Endometrium (tissue), 2 donors: ENCODE measurements at regions not wholly inside any gene's neighbourhood (a gene's known extent, or its start where the extent isn't known, plus 50 kb on each side); places are given as distances from the start of the nearest gene placed in this dataset.
"Not testable (repeated sequence)": the region's sequence is repeated elsewhere in the genome, so short reads cannot be mapped to it uniquely, and the experiment has no call there.

ENCODE experiments used
- FAIRE-seq: peaks from 2 replicates; lab custom pipeline; 2012; peaks lifted over from hg19 to GRCh38; lab: Jason Lieb, UNC
- donor health status: control.
- donor health status: control.

DNA sequence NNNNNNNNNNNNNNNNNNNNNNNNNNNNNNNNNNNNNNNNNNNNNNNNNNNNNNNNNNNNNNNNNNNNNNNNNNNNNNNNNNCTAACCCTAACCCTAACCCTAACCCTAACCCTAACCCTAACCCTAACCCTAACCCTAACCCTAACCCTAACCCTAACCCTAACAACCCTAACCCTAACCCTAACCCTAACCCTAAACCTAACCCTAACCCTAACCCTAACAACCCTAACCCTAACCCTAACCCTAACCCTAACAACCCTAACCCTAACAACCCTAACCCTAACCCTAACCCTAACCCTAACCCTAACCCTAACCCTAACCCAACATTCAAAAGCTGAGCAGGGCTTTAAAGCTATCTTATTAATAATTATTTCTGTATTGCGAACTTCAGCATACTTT, 182.5 kb upstream of the FAM20C start:
- FAIRE-seq, result not testable (repeated sequence)

DNA sequence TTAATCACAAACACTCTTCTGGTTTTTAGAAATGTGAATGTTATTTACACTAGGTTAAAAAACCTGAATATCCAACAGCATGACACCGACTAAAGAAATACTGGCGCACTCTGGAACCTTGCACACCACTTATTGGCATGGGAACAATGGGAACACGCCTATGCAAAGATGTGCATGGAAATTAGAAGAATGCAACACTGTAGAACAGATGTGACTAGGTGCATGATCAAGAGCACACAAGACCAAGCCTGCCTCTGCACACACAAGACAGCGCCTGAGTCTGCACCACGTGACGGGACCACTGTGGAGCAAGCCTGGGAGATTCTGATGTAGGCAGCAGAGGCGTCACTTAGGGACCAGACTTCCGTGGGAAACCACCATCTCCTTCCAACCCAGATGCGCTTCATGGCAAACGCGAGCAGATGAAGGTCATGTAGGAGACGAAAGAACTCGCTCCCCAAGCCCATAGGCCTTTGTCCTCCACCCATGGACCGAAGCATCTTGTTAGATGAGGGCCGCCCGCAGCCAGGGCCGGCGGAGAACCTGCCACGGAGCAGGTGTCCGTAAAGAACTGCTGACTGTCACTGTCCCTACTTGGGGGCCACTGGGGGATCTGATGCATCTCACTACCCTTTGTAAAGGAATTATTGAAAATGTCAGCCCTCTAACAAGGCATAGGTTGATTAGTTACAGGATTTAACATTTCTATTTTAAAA, 159.6 kb upstream of the FAM20C start:
- FAIRE-seq, result not testable (repeated sequence)

DNA sequence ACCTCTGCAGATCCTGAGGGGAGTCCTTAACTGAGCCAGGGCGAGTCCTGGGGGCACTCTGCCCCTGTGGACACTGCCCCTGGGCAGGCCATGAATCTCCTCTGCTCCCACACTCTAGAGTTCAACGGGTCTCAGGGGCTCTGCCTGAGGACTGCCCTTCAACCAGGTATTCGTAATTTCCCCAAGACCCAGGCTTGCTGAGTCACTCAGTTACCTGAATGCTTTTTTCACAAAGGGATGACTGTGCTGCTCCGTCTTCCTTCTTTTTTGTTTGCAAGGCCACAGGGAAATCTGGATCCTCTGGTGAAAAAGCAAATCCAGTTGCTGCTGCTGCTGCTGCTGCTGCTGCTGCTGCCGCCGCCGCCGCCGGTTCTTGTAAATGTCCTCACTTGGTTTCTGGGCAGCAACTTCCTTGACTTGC, 157.2 kb upstream of the FAM20C start:
- not testable (repeated sequence) for FAIRE-seq

DNA sequence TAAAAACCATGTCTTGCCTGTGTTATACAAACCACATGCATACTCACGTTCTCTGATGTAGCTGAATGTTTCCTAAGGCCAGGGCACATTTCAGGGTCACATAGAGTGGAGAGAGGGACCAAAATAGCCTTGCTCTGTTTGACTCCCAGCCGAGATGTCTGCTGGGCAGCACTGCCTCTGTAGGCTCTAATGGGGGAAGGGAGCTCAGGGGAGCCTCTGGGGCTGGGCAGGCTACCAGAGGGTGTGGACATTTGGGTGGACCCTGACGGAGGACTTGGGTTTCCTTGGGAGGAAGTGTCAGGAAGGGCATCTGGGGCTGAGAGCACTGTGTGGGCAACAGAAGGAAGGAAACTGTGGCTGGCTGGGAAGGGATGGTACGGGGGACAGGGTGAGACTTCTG, 155.8 kb upstream of the FAM20C start:
- FAIRE-seq, result not testable (repeated sequence)

DNA sequence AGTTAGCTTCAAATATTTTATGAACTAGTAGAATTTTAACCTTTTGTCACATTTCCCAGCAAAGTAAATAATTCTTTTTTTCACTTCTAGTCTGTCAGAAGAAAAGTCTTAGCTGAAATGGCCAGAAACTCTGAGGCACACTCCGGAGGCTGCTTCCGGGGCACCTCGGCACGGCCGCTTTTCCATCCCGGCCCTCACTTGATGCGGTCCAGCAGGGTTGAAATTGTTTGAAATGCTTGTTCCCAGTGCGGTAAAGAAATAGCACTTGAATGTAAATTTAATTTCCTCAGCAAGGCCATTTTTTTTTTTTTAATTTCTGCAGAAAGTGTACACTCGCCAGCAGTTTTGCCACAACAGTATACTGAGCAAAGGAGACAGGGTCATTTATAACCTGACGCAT, 154.7 kb upstream of the FAM20C start:
- FAIRE-seq, result not testable (repeated sequence)

DNA sequence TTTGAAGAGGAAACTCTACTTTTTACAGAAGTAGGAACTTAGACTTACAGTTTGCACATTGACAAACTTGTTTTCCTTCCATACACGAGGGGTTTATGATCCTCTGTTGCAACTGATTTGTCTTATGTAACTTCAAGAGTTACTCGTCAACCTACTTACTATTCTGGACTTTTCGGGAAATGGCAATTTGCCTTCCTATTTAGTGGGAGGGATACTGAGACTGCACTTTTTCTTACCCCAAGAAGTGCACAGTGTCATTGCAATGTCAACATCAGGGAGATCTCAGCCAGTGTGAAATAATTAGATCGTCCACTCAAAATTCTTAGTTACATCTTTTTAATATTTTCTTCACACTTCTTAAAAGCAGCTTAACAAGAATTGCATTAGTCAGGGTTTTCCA, 153.9 kb upstream of the FAM20C start:
- FAIRE-seq, result not testable (repeated sequence)

DNA sequence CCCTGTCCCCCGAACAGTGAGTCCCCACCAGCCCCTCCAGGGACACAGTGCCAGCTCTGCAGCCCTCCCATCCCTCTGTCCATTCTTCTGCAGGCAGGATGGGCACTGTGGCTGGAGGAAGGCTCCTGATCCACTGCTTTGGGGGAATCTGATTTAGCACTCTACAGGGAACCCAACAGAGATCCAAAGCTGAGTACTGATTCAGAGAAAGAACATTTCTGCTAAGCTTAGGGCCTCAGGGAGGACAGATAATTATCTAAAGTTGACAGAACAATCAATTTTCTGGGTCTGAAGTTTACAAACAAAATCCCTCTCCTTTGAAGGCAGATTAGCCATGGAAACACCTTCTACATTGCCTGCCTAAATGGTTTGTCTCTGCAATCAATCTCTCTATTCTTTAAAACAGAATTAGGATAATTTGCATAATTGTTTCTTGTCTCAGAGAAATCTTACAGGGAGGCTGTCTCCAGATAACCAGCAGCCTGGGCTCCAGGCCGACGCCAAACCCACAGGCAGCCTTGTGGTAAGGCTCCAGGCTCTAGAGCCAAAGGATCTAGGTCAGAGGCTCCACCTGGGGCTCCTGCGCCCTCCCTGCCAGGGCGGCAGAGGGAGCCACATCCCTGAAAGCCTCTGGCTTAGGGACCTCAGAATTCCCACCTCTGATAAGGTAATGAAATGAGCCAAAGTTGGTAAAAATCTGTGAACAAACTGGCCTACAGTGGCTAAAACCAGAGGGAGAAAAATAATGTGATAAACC, 152.2 kb upstream of the FAM20C start:
- FAIRE-seq, result not testable (repeated sequence)

DNA sequence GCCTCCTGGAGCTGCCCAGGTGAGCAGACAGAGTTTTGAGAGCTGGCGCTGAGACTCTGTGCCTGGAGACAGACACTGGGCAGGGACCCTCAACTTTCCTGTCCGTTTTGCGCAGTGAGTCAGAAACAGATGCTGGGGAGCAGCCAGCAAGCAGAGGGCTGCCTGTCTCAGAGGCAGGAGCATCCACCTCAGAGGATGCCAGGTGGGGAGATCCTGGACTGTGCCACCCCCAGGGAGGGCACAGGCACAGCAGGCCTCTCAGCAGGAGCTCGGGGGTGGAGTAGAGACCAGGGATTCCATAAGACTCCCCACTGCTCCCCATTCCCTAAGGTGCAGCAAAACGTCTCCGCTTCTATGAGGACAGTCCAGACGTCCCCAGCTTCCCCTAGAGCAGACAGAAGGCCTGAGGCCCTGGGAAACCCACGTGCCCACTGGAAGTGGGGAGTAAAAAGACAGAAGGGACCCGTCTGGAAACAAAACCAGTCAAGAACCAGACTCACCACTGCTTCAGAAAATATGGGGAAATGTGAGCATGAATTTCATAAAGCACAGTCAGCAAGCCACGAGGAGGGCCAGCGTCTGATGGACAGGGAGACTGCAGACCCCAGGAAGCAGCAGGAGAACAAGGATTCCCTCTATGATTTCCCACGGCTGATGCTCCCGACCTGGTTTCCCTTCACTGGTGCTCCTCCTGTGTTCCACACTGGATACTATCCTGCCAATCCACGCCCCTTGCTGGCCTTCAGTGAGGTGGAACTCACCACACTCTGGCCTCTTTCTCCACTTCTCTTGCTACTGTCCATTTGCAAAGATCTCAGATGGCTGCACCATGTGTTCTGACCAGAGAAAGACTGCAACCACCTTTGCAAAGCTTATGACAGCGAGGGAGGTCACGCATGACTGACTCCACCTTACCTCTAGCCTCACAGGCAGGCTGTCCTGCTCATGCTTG, 151.3 kb upstream of the FAM20C start:
- FAIRE-seq, result no peak

DNA sequence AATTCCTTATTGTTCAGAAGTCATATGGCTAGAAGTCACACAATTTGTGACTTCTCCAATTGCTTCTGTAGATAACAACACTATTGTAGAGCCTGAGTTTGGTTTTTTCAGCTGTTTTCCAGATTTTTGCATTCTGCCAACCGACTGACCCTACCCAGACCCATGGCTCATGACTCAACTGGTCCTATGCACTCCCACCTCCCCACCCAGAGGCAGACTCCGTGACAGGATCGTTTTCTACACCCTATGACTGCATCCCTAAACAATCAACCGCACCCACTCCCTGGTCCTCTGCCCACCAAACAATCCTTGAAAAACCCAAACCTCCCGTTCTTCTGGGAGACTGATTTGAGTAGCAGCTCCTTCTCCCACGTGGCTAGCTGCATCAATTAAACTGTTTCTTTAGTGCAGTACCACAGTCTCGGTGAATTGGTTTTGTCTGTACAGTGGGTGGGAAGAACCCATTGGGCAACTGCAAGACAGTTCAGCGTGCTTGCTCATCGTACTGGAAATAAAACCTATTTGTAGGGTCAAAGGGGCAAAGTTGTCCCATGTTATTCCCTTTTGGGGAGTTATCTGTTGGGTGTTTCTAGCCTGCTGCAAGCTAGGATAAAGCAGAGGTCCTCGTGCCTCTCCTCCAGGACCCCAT, 150.3 kb upstream of the FAM20C start:
- FAIRE-seq, result no peak

DNA sequence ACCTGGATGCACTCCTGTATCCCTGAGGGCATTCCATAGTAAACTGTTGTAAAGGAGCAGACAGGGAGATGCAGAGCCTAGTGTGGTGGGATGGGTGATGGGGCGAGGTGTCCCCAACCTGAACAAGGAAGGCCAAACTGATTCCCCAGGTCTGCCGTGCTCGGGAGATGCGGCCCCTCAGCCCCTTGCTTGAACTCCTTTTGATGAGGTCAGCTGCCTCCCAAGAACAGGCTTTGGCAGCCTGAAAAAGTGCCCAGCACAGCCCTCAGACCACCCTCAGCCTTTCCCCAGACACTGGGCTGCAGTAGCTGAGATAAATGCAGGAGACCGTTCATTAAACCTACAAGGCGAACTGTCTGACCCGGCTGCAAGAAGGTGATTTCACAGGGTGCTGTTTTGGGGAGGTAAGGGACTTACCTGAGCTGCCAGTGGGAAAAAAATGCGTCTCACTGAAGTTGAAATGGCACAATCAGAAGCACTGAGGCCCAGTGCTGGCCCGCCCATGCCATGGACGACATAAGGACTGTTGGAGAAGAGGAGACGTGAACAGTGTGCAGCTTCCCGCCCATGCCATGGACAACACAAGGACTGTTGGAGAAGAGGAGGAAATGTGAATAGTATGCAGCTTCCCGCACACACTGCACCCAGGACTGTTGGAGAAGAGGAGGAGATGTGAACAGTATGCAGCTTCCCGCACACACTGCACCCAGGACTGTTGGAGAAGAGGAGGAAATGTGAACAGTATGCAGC, 148.4 kb upstream of the FAM20C start:
- no peak for FAIRE-seq

DNA sequence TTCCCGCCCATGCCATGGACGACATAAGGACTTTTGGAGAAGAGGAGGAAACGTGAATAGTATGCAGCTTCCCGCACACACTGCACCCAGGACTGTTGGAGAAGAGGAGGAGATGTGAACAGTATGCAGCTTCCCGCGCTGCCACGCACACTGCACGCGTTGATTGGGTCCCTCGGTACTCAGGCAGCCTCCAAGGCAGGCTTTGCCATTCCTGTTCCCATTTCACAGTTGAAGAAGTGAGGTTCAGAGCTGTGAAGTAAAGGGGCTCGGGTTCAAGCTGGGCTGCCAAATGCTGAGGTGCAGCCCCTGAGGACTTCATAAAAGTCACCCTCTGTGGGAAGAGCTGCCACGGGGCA, 147.9 kb upstream of the FAM20C start:
- no peak for FAIRE-seq

DNA sequence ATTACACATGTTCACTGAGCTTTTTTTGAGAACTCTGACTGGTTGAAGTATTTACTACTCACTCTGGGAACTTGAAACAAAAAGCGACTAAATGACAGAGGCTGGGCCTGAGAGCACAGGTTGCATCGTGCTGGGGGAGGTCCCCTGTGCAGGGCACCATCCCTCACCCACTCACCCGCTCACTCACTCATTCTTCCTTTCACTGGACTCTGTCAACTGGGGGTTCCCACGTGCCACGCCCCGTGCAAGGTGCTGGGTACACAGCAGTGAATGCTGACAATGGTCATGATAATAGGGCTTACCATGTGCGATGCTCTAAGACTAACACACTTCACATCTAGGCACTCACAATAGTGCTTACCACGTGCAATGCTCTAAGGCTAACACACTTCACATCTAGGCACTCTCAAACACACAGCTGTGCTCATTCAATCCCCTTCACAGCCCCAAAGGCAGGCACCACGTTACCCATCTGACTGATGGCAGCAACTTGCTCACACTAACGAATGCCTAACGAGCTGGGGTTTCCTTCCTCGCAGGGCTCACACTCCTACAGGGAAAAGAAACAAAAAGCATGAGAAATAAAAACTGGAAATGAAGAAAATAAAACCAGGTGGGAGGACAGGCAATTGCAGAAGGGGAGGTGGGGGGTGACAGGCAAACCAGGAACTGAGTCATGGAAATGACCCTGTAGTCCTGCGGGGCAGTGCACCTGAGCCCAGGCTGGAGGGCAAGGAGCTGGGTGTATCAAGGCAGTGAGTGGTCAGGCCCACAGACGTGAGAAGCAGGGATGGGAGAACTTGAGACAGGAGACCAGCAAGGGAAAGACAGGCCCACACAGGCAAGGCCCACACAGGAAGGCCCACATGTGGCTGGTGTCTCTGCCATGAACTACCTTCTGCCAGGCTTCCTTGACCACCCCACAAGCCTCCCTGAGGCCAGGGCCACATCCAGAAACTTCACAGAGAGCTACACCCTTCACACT, 147.0 kb upstream of the FAM20C start:
- FAIRE-seq, result no peak

DNA sequence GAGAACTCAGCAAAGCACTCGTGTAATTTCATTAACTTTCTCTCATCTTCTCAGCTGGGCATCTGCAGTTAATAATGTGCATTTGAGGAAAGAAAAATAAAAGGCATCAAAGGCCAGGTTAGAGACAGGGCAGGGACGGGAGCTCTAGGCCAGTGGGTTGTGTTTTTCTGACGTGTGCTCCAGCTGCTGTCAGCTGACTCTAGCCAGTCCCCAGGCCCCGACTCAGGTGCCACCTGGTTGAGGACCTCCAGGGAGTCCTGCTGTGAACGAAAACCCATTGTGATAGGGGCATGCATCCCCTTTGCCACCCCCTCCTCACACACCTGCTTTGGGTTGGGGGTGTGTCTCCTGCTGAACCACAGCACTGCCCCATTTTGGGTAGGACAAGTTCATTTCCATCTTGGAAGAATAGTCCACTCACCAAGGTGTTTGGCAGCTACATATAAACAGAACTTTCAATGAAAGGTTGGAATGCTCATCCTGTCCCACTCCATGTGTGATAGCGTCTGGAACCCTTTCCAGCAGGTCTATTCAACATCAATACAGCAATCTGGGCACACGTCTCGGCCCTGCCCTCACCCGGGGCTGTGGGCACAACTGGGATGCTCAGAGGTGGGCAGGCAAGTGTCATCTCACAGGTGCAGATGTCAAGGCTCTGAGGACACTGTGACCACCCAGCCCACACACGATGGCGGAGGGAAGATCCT, 146.1 kb upstream of the FAM20C start:
- no peak for FAIRE-seq

DNA sequence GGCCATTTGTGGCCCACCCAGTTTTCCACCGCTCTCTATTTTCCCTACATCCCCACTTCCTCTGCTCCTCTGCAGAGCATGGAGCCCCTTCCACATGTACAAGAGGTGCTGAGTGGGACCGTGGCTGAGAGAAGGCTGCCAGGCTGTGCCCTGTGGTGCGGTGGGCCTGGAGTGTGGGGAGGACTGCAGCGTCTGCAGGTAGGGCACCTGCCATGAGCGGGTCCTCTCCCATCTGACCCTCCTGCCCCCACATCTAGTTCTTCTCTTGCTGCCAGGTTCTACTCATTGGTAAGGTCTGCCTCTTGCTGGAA, 145.6 kb upstream of the FAM20C start:
- FAIRE-seq, result no peak

DNA sequence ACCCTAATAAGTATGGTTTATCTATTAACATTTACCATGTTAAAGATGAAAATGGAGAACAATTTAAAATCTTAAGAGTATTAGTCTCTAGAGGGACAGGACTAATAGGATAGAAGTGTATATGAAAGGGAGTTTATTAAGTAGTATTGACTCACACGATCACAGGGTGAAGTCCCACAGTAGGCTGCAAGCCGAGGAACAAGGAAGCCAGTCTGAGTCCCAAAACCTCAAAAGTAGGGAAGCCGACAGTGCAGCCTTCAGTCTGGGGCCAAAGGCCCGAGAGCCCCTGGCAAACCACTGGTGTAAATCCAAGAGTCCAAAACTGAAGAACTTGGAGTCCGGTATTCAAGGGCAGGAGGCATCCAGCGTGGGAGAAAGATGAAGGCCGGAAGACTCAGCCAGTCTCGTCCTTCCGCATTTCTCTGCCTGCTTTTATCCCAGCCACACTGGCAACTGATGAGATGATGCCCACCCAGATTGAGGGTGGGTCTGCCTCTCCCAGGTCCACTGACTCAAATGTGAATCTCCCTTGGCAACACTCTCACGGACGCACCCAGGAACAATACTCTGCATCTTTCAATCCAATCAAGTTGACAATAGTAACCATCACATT, 140.8 kb upstream of the FAM20C start:
- FAIRE-seq, result no peak

DNA sequence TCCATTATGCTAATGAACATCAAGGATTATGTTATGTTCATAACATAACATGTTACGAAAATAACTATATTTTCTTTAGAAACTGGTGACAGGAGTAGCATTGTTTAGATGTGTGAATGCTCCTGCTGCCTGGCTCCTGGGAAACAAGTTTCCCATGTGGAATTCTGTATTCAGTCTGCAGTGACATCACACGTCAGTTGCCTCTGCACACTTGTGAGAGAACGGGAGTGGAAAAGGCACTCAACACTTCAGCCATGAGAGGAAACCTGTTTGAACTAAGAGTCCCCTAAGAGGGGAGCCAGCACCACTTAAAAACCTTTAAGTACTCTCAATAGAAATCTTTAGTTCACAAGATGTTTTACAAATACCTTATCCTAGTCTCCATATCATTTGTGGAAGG, 140.3 kb upstream of the FAM20C start:
- no peak for FAIRE-seq

DNA sequence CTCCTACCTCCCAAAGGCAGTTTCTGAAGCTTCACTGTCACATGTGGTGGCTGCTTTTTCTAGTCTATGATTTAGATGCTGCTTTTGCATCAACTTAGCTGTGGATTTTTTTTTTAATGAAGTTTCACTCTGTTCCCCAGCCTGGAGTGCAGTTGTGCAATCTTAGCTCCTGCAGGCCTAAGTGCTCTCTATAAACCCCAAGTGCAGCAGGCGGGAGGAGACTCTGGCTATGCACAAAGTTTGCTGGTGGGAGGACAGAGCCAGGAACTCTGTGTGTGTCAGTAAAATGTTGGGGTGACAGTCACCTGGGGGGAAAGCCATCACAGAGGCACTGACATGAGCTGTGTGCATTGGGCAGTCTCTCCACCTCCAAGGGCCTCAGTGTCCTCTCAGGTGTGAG, 138.8 kb upstream of the FAM20C start:
- FAIRE-seq, result no peak

DNA sequence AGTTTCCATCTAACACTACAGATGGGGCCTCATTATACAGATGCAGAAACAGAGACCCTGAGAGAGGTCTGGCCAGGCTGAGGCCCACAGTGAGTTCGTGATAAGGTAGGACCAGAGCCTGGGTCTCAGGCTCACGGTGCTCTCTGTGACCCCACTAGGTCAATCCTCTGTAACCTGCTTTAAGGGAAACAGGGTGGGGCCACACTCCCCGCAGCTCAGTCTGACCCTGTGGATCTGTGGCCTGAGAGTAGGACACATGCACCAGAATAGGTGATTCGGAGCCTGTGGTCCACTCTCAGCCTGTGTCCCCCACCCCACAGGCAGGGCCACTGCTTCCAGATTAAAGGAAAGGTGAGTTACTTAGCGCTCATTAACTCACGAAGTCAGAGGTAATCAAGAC, 137.8 kb upstream of the FAM20C start:
- no peak for FAIRE-seq

DNA sequence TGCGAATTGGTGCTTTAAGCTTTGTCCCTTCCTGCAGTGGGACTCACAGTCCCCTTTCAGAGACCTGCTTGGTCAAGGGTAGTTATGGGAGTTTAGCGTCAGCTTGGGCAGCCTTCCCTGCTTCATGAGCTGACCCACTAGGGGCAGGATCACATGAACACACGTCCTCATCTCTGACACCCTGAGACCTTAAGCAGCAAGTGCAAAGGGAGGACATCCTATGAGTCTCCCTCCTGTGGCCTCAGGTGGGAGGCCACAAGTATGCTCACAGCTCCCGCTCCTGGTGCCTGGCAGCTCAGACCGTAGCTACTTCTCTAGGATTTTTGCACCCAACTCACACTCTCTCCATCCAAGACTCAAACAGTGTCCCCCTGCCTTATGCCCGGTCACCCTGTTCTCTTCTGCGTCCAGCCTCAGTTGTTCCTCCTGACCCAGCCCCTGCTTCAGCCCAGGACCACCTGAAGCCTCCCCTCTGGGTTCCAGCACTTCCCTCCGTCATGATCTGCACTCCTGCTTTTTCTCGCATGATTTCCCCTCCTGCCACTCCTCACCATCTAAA, 136.6 kb upstream of the FAM20C start:
- FAIRE-seq, result no peak
